IMR-90 (cell line): ENCODE measurements at regions not wholly inside any gene's neighbourhood (a gene's known extent, or its start where the extent isn't known, plus 50 kb on each side); places are given as distances from the start of the nearest gene placed in this dataset.

Experiments
- ATAC-seq: fragments of 200-7000 bp; cut with Tn5 transposase; 2 replicates; pipeline ENCODE4 v1.9.1; 2020; ENCODE audit warnings: low read depth, mild to moderate bottlenecking, moderate library complexity
- BruUV-seq: library from RNA; stranded (reverse); fragments of 400-500 nt; replicated peaks from 2 replicates; lab custom pipeline; 2021; lab: Mats Ljungman, UMichigan
- CTCF ChIA-PET: fragments of 300-600 bp; formaldehyde crosslinking; extraction: SDS; loops from one replicate; lab custom pipeline; 2021; ENCODE audit warnings: antibody characterized with exemption; lab: Yijun Ruan, JAX
- POLR2A ChIA-PET: fragments of 300-600 bp; sonication (Branson Sonifier 250); formaldehyde crosslinking; loops from one replicate; lab custom pipeline; 2022; ENCODE audit warnings: antibody characterized with exemption; ENCODE audit not compliant: unreplicated experiment; lab: Charles Lee
- DNase-seq: peaks from one replicate; pipeline ENCODE4 v3.0.0; 2013
- H2AFZ ChIP-seq: replicated peaks from 2 replicates; pipeline ENCODE3; 2013; ENCODE audit warnings: low read length, mild to moderate bottlenecking; ENCODE audit not compliant: poor library complexity
- H2AK5ac ChIP-seq: 2 replicates; pipeline ENCODE4 v1.6.1; 2013; ENCODE audit warnings: low read depth, low read length, inconsistent platforms
- H2AK9ac ChIP-seq: replicated peaks from 2 replicates; pipeline ENCODE3; 2013; ENCODE audit warnings: mild to moderate bottlenecking, low read depth, low read length, moderate library complexity; ENCODE audit not compliant: poor library complexity
- H2BK120ac ChIP-seq: 2 replicates; pipeline ENCODE4 v1.6.1; 2013; ENCODE audit warnings: low read depth, low read length, inconsistent platforms
- H2BK15ac ChIP-seq: 3 replicates; pipeline ENCODE4 v1.6.1; 2013; ENCODE audit warnings: low read depth, low read length, inconsistent platforms
- H2BK20ac ChIP-seq: 2 replicates; pipeline ENCODE4 v1.6.1; 2013; ENCODE audit warnings: low read depth, mild to moderate bottlenecking, inconsistent platforms, low read length, moderate library complexity
- H2BK5ac ChIP-seq: 2 replicates; pipeline ENCODE4 v1.6.1; 2013; ENCODE audit warnings: mild to moderate bottlenecking, low read depth, low read length, inconsistent platforms; ENCODE audit not compliant: poor library complexity, severe bottlenecking
- H3K14ac ChIP-seq: replicated peaks from 2 replicates; pipeline ENCODE4 v1.6.1; 2013; ENCODE audit warnings: low read depth, low read length, inconsistent platforms
- H3K18ac ChIP-seq: 2 replicates; pipeline ENCODE4 v1.6.1; 2013; ENCODE audit warnings: low read depth, low read length, control low read depth
- H3K23ac ChIP-seq: 2 replicates; pipeline ENCODE4 v1.6.1; 2013; ENCODE audit warnings: low read depth, low read length, inconsistent platforms
- H3K27ac ChIP-seq: 2 replicates; pipeline ENCODE4 v1.5.1; 2013; ENCODE audit warnings: mild to moderate bottlenecking, control low read depth, low read length; ENCODE audit not compliant: insufficient read depth
- H3K27me3 ChIP-seq: 2 replicates; pipeline ENCODE4 v1.6.1; 2013; ENCODE audit warnings: low read length; ENCODE audit not compliant: control insufficient read depth, insufficient read depth
- H3K36me3 ChIP-seq: 2 replicates; pipeline ENCODE4 v1.6.1; 2013; ENCODE audit warnings: low read length, mixed read lengths; ENCODE audit not compliant: control insufficient read depth, insufficient read depth
- H3K4ac ChIP-seq: 2 replicates; pipeline ENCODE4 v1.6.1; 2013; ENCODE audit warnings: low read depth, low read length, inconsistent platforms
- H3K4me1 ChIP-seq: 2 replicates; pipeline ENCODE4 v1.6.1; 2013; ENCODE audit warnings: low read length, mixed read lengths; ENCODE audit not compliant: control insufficient read depth, insufficient read depth
- H3K4me2 ChIP-seq: 2 replicates; pipeline ENCODE4 v1.6.1; 2013; ENCODE audit warnings: low read depth, mild to moderate bottlenecking, control low read depth, low read length, moderate library complexity
- H3K4me3 ChIP-seq: 2 replicates; pipeline ENCODE4 v1.5.1; 2013; ENCODE audit warnings: low read depth, mild to moderate bottlenecking, control low read depth, low read length, moderate library complexity; ENCODE audit not compliant: insufficient read depth
- H3K56ac ChIP-seq: 2 replicates; pipeline ENCODE4 v1.6.1; 2013; ENCODE audit warnings: low read length, inconsistent platforms; ENCODE audit not compliant: insufficient read depth; ENCODE audit errors: extremely low read depth
- H3K79me1 ChIP-seq, 2 experiments: 2 replicates each; pipeline ENCODE4 v1.6.1; 2013; ENCODE audit warnings: low read length in 2 of 2, inconsistent platforms in 1 of 2, low read depth in 1 of 2
- H3K9ac ChIP-seq: 2 replicates; pipeline ENCODE4 v1.6.1; 2013; ENCODE audit warnings: low read depth, low read length, control low read depth
- H3K9me1 ChIP-seq: 2 replicates; pipeline ENCODE4 v1.6.1; 2013; ENCODE audit warnings: low read length, inconsistent platforms; ENCODE audit not compliant: insufficient read depth
- H3K9me3 ChIP-seq: 2 replicates; pipeline ENCODE4 v1.6.1; 2013; ENCODE audit warnings: low read length; ENCODE audit not compliant: control insufficient read depth, insufficient read depth
- H4K20me1 ChIP-seq: 2 replicates; pipeline ENCODE4 v1.6.1; 2013; ENCODE audit warnings: low read length, inconsistent platforms; ENCODE audit not compliant: insufficient read depth
- H4K5ac ChIP-seq: 2 replicates; pipeline ENCODE4 v1.6.1; 2013; ENCODE audit warnings: mild to moderate bottlenecking, low read depth, low read length, control low read depth
- H4K8ac ChIP-seq, 2 experiments: 2 replicates each; pipeline ENCODE4 v1.6.1; 2013; ENCODE audit warnings: low read depth in 2 of 2, low read length in 2 of 2, control low read depth in 1 of 2, inconsistent platforms in 1 of 2
- H4K91ac ChIP-seq: 2 replicates; pipeline ENCODE4 v1.6.1; 2013; ENCODE audit warnings: low read depth, low read length, inconsistent platforms; ENCODE audit not compliant: insufficient read depth
- CEBPB ChIP-seq: IDR thresholded peaks from 2 replicates; pipeline ENCODE4 v1.6.1; 2012; ENCODE audit warnings: low read depth, low read length, improper control_type of control experiment
- CHD1 ChIP-seq: IDR thresholded peaks from 2 replicates; pipeline ENCODE4 v1.6.1; 2012; ENCODE audit warnings: low read depth, low read length, improper control_type of control experiment
- ELK1 ChIP-seq: fragments of 150-350 bp; IDR thresholded peaks from 2 replicates; pipeline ENCODE4 v1.6.1; 2016; ENCODE audit warnings: low read depth, mild to moderate bottlenecking, low read length, moderate library complexity, borderline replicate concordance
- FOS ChIP-seq: fragments of 150-350 bp; IDR thresholded peaks from 2 replicates; pipeline ENCODE4 v1.6.1; 2016; ENCODE audit warnings: low read depth, low read length
- MAFK ChIP-seq: IDR thresholded peaks from 2 replicates; pipeline ENCODE4 v1.6.1; 2012; ENCODE audit warnings: low read depth, low read length, improper control_type of control experiment
- MAZ ChIP-seq: IDR thresholded peaks from 2 replicates; pipeline ENCODE4 v1.6.1; 2012; ENCODE audit warnings: low read depth, mild to moderate bottlenecking, low read length, improper control_type of control experiment, moderate library complexity, borderline replicate concordance
- MXI1 ChIP-seq: IDR thresholded peaks from 2 replicates; pipeline ENCODE4 v1.6.1; 2012; ENCODE audit warnings: low read depth, mild to moderate bottlenecking, low read length, moderate library complexity, borderline replicate concordance
- RFX5 ChIP-seq: IDR thresholded peaks from 2 replicates; pipeline ENCODE4 v1.8.0; 2012; ENCODE audit warnings: low read depth, mild to moderate bottlenecking, low read length, moderate library complexity
- WGBS, 2 experiments: methylation state at CpG; one replicate each; pipeline versions ENCODE4 v1.1.5 to v1.1.7; 2013; ENCODE audit warnings: missing lambda C conversion rate in 2 of 2; ENCODE audit not compliant: insufficient read length in 1 of 2; ENCODE audit errors: extremely low coverage in 2 of 2; 5-methylcytosine and 5-hydroxymethylcytosine counted together
- dilution Hi-C: fragments of 300-500 bp; cut with HindIII; formaldehyde crosslinking; loops from one replicate; pipeline ENCODE4 v1.14.3; 2018; ENCODE audit warnings: low sequenced_read_pairs; ENCODE audit not compliant: unreplicated experiment
- in situ Hi-C: fragments of 300-500 bp; cut with MboI; formaldehyde crosslinking; loops from 3 replicates; pipeline ENCODE4 v1.14.3; 2019; ENCODE audit warnings: low sequenced_read_pairs, inconsistent platforms, mixed read lengths
- intact Hi-C: fragments of 100-400 bp; cut with micrococcal nuclease; formaldehyde crosslinking; loops from 2 replicates; pipeline ENCODE4 v1.10.0; 2022
- TF ChIP-seq, protein P1 (sequence below): conservative IDR thresholded peaks from 2 replicates; pipeline ENCODE4 v1.5.1; 2012; ENCODE audit warnings: mild to moderate bottlenecking, low read depth, low read length, improper control_type of control experiment
- TF ChIP-seq, protein P2 (sequence below): fragments of 150-350 bp; IDR thresholded peaks from 2 replicates; pipeline ENCODE4 v1.6.1; 2017; ENCODE audit warnings: mild to moderate bottlenecking, antibody characterized with exemption, low read length, low read depth

- no peak overlapping the region for H3K4ac ChIP-seq
- H3K18ac ChIP-seq, result no peak overlapping the region
- no peak overlapping the region for H3K56ac ChIP-seq
- no peaks in the 10 kb centered on the region for H3K4me1 ChIP-seq
- H3K79me1 ChIP-seq, result no peaks in the 10 kb centered on the region
- POLR2A ChIA-PET, result no interaction called here
- no TSS peak for BruUV-seq
- DNase-seq, result no peak
- CTCF ChIA-PET, result no interaction called here
- no peaks in the 10 kb centered on the region for H4K20me1 ChIP-seq
- no peak overlapping the region for H2BK120ac ChIP-seq
- H2AFZ ChIP-seq, result no peak overlapping the region
- in situ Hi-C loops, result no loop called here
- H3K23ac ChIP-seq, result no peak overlapping the region
- no peak overlapping the region for H4K5ac ChIP-seq
- intact Hi-C loops, result no loop called here
- H2BK15ac ChIP-seq, result no peak overlapping the region
- no peak overlapping the region for H4K91ac ChIP-seq
- no peak overlapping the region for H2BK5ac ChIP-seq
- H3K9me3 ChIP-seq, result peaks cover 29% of the 10 kb centered on the region
- H4K8ac ChIP-seq, result no peak overlapping the region
- H3K4me2 ChIP-seq, result no peak overlapping the region
- H3K36me3 ChIP-seq, result no peaks in the 10 kb centered on the region
- ATAC-seq, result no peak
- H3K14ac ChIP-seq, result no peak overlapping the region
- no peak overlapping the region for H3K4me3 ChIP-seq
- no peak overlapping the region for H2AK5ac ChIP-seq
- no peak overlapping the region for H3K27ac ChIP-seq
- no peak overlapping the region for H2AK9ac ChIP-seq
- no peaks in the 10 kb centered on the region for H3K27me3 ChIP-seq
- no peak overlapping the region for H3K9ac ChIP-seq
- WGBS, 2 experiments, result 82% methylated on average over 3 of the region's 3 CpGs; no CpG with 5 or more reads in 1 of the 2 experiments
- H2BK20ac ChIP-seq, result no peak overlapping the region
- dilution Hi-C loops, result no loop called here
- TF ChIP-seq, protein P1, sequence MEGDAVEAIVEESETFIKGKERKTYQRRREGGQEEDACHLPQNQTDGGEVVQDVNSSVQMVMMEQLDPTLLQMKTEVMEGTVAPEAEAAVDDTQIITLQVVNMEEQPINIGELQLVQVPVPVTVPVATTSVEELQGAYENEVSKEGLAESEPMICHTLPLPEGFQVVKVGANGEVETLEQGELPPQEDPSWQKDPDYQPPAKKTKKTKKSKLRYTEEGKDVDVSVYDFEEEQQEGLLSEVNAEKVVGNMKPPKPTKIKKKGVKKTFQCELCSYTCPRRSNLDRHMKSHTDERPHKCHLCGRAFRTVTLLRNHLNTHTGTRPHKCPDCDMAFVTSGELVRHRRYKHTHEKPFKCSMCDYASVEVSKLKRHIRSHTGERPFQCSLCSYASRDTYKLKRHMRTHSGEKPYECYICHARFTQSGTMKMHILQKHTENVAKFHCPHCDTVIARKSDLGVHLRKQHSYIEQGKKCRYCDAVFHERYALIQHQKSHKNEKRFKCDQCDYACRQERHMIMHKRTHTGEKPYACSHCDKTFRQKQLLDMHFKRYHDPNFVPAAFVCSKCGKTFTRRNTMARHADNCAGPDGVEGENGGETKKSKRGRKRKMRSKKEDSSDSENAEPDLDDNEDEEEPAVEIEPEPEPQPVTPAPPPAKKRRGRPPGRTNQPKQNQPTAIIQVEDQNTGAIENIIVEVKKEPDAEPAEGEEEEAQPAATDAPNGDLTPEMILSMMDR, result no peak
- no peak for TF ChIP-seq MAFK
- TF ChIP-seq CHD1, result no peak
- TF ChIP-seq ELK1, result no peak
- no peak for TF ChIP-seq MAZ
- no peak for TF ChIP-seq MXI1
- TF ChIP-seq, protein P2, sequence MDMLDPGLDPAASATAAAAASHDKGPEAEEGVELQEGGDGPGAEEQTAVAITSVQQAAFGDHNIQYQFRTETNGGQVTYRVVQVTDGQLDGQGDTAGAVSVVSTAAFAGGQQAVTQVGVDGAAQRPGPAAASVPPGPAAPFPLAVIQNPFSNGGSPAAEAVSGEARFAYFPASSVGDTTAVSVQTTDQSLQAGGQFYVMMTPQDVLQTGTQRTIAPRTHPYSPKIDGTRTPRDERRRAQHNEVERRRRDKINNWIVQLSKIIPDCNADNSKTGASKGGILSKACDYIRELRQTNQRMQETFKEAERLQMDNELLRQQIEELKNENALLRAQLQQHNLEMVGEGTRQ, result no peak
- no peak for TF ChIP-seq RFX5
- TF ChIP-seq CEBPB, result no peak
- TF ChIP-seq FOS, result no peak
- H3K9me1 ChIP-seq, result no peaks in the 10 kb centered on the region
Measured at GRCh38 chr19:28314756-28315155, 898.2 kb downstream of the UQCRFS1 start.
